Activated CD8-positive, alpha-beta T cell treated with anti-CD3 and anti-CD28 coated beads for 36 hours (primary cell): ENCODE measurements at regions not wholly inside any gene's neighbourhood (a gene's known extent, or its start where the extent isn't known, plus 50 kb on each side); places are given as distances from the start of the nearest gene placed in this dataset.
"Not testable (repeated sequence)": the region's sequence is repeated elsewhere in the genome, so short reads cannot be mapped to it uniquely, and the experiment has no call there.

Experiments used
- ATAC-seq: fragments of 200-7000 bp; cut with Tn5 transposase; one replicate; pipeline ENCODE4 v1.10.0; 2021; ENCODE audit warnings: mild to moderate bottlenecking, moderate library complexity
- CTCF ChIA-PET: fragments of 350-600 bp; sonication (Branson Sonifier 250); formaldehyde crosslinking; loops from one replicate; lab custom pipeline; 2021; ENCODE audit warnings: antibody characterized with exemption; lab: Charles Lee
- POLR2A ChIA-PET: fragments of 350-600 bp; sonication (Branson Sonifier 250); formaldehyde crosslinking; loops from one replicate; lab custom pipeline; 2021; ENCODE audit warnings: antibody characterized with exemption; lab: Charles Lee
- DNase-seq: peaks from one replicate; pipeline ENCODE4 v3.0.0-alpha.2; 2020
- H3K27ac Mint-ChIP-seq: one replicate; pipeline ENCODE4 v1.8.0; 2021; ENCODE audit warnings: mild to moderate bottlenecking, mixed read lengths
- H3K27me3 Mint-ChIP-seq: one replicate; pipeline ENCODE4 v1.8.0; 2021; ENCODE audit warnings: mixed read lengths
- H3K36me3 Mint-ChIP-seq: one replicate; pipeline ENCODE4 v1.8.0; 2021; ENCODE audit warnings: low read depth, mixed read lengths
- H3K4me1 Mint-ChIP-seq: one replicate; pipeline ENCODE4 v1.8.0; 2021; ENCODE audit warnings: low read depth, mixed read lengths
- H3K4me3 Mint-ChIP-seq: one replicate; pipeline ENCODE4 v1.8.0; 2021; ENCODE audit warnings: mild to moderate bottlenecking, moderate library complexity, mixed read lengths
- H3K9me3 Mint-ChIP-seq: one replicate; pipeline ENCODE4 v1.8.0; 2021; ENCODE audit warnings: mixed read lengths
- intact Hi-C: fragments of 100-400 bp; cut with micrococcal nuclease; formaldehyde crosslinking; loops from one replicate; pipeline ENCODE4 v1.10.0; 2022
- TF ChIP-seq, protein P1 (sequence below): fragments of 200-600 bp; IDR thresholded peaks from one replicate; pipeline ENCODE4 v1.8.0; 2022; ENCODE audit warnings: antibody characterized with exemption, mild to moderate bottlenecking

DNA sequence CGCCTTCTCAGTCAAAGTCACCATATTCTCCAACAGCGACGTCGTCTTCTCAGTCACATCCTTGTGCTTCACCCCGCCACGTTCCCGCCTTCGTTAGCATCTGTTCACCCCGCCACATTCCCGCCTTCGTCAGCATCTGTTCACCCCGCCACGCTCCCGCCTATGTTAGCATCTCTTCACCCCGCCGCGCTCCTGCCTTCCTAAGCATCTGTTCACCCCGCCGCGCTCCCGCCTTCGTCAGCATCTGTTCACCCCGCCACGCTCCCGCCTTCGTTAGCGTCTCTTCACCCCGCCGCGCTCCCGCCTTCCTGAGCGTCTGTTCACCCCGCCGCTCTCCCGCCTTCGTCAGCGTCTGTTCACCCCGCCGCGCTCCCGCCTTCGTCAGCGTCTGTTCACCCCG lies 816.4 kb upstream of the TPTE start:
- CTCF ChIA-PET, H3K9me3 Mint-ChIP-seq, POLR2A ChIA-PET, H3K36me3 Mint-ChIP-seq, H3K27me3 Mint-ChIP-seq, H3K4me1 Mint-ChIP-seq, H3K27ac Mint-ChIP-seq, DNase-seq, H3K4me3 Mint-ChIP-seq, ATAC-seq, intact Hi-C loops: not testable (repeated sequence)

DNA sequence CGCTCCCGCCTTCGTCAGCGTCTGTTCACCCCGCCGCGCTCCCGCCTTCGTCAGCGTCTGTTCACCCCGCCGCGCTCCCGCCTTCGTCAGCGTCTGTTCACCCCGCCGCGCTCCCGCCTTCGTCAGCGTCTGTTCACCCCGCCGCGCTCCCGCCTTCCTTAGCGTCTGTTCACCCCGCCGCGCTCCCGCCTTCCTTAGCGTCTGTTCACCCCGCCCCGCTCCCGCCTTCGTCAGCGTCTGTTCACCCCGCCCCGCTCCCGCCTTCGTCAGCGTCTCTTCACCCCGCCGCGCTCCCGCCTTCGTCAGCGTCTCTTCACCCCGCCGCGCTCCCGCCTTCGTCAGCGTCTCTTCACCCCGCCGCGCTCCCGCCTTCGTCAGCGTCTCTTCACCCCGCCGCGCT lies 815.9 kb upstream of the TPTE start:
- DNase-seq, H3K27ac Mint-ChIP-seq, H3K9me3 Mint-ChIP-seq, H3K36me3 Mint-ChIP-seq, intact Hi-C loops, H3K27me3 Mint-ChIP-seq, ATAC-seq, H3K4me3 Mint-ChIP-seq, POLR2A ChIA-PET, H3K4me1 Mint-ChIP-seq, CTCF ChIA-PET: not testable (repeated sequence)

- DNase-seq, H3K4me1 Mint-ChIP-seq, CTCF ChIA-PET, H3K27me3 Mint-ChIP-seq, H3K36me3 Mint-ChIP-seq, H3K27ac Mint-ChIP-seq, ATAC-seq, POLR2A ChIA-PET, H3K4me3 Mint-ChIP-seq, intact Hi-C loops: not testable (repeated sequence)
- H3K9me3 Mint-ChIP-seq, result peaks cover 20% of the 10 kb centered on the region
Measured at GRCh38 chr21:9724542-9724941, 796.8 kb upstream of the TPTE start.

DNA sequence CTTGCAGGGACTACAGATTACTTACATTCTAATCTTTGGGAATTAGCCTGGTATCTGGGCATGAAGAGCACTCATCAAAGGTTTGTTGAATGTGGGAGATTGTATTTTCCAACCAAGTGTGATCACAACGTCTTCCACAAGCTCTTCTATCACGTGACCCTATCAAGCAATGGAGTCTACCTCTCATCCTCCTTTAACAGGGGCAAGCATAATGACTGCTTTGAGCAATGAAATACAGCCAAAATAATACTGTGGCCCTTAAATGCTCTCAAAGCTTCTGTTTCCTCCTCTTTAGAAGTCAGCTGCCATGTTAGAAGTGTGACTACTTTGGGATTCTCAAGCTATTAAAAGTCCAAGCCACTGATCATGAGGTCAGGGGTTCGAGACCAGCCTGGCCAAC lies 794.2 kb upstream of the TPTE start:
- CTCF ChIA-PET, POLR2A ChIA-PET, DNase-seq, H3K4me1 Mint-ChIP-seq, ATAC-seq, H3K27me3 Mint-ChIP-seq, H3K36me3 Mint-ChIP-seq, H3K27ac Mint-ChIP-seq, intact Hi-C loops, H3K4me3 Mint-ChIP-seq: not testable (repeated sequence)
- H3K9me3 Mint-ChIP-seq, result peaks cover 20% of the 10 kb centered on the region

GRCh38 chr21:9728219-9728992 lies 793.0 kb upstream of the TPTE start:
- ATAC-seq, DNase-seq, H3K4me3 Mint-ChIP-seq, CTCF ChIA-PET, H3K27me3 Mint-ChIP-seq, POLR2A ChIA-PET, H3K4me1 Mint-ChIP-seq, H3K27ac Mint-ChIP-seq, intact Hi-C loops, H3K36me3 Mint-ChIP-seq: not testable (repeated sequence)
- peaks cover 20% of the 10 kb centered on the region for H3K9me3 Mint-ChIP-seq

- CTCF ChIA-PET, result no interaction called here
- no peaks in the 10 kb centered on the region for H3K4me1 Mint-ChIP-seq
- intact Hi-C loops, result no loop called here
- no peaks in the 10 kb centered on the region for H3K36me3 Mint-ChIP-seq
- peaks cover 16% of the 10 kb centered on the region for H3K9me3 Mint-ChIP-seq
- no peaks in the 10 kb centered on the region for H3K27me3 Mint-ChIP-seq
- no peak for ATAC-seq
- TF ChIP-seq, protein P1, sequence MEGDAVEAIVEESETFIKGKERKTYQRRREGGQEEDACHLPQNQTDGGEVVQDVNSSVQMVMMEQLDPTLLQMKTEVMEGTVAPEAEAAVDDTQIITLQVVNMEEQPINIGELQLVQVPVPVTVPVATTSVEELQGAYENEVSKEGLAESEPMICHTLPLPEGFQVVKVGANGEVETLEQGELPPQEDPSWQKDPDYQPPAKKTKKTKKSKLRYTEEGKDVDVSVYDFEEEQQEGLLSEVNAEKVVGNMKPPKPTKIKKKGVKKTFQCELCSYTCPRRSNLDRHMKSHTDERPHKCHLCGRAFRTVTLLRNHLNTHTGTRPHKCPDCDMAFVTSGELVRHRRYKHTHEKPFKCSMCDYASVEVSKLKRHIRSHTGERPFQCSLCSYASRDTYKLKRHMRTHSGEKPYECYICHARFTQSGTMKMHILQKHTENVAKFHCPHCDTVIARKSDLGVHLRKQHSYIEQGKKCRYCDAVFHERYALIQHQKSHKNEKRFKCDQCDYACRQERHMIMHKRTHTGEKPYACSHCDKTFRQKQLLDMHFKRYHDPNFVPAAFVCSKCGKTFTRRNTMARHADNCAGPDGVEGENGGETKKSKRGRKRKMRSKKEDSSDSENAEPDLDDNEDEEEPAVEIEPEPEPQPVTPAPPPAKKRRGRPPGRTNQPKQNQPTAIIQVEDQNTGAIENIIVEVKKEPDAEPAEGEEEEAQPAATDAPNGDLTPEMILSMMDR, result no peak
- no peak overlapping the region for H3K4me3 Mint-ChIP-seq
- H3K27ac Mint-ChIP-seq, result no peak overlapping the region
- POLR2A ChIA-PET, result no interaction called here
- DNase-seq, result no peak
Measured at GRCh38 chr21:9730866-9731265, 790.5 kb upstream of the TPTE start.

DNA sequence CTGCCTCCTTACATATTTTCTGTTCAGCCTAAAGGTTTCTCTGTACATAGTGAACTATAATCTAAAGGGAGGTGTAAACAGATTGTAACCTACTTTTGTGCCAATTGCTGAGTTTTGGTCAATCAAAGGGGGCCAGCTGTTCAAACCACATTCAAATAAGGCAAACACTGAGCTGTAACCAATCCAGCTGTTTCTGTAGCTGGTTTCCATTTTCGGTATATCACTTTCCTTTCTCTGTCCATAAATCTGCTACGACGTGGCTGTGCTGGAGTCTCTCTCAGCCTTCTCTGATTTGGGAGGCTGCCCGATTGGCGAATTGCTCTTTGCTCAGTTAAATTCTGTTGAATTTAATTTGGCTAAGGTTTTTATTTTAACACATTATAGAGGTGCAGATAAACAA lies 790.1 kb upstream of the TPTE start:
- CTCF ChIA-PET, ATAC-seq, H3K27ac Mint-ChIP-seq, H3K4me1 Mint-ChIP-seq, H3K4me3 Mint-ChIP-seq, intact Hi-C loops, H3K36me3 Mint-ChIP-seq, H3K27me3 Mint-ChIP-seq, POLR2A ChIA-PET, DNase-seq: not testable (repeated sequence)
- H3K9me3 Mint-ChIP-seq, result peaks cover 15% of the 10 kb centered on the region

- ATAC-seq, POLR2A ChIA-PET, H3K36me3 Mint-ChIP-seq, H3K27me3 Mint-ChIP-seq, CTCF ChIA-PET, H3K4me3 Mint-ChIP-seq, H3K27ac Mint-ChIP-seq, H3K9me3 Mint-ChIP-seq, intact Hi-C loops, DNase-seq, H3K4me1 Mint-ChIP-seq: not testable (repeated sequence)
Measured at GRCh38 chr21:9732605-9733004, 788.8 kb upstream of the TPTE start.

DNA sequence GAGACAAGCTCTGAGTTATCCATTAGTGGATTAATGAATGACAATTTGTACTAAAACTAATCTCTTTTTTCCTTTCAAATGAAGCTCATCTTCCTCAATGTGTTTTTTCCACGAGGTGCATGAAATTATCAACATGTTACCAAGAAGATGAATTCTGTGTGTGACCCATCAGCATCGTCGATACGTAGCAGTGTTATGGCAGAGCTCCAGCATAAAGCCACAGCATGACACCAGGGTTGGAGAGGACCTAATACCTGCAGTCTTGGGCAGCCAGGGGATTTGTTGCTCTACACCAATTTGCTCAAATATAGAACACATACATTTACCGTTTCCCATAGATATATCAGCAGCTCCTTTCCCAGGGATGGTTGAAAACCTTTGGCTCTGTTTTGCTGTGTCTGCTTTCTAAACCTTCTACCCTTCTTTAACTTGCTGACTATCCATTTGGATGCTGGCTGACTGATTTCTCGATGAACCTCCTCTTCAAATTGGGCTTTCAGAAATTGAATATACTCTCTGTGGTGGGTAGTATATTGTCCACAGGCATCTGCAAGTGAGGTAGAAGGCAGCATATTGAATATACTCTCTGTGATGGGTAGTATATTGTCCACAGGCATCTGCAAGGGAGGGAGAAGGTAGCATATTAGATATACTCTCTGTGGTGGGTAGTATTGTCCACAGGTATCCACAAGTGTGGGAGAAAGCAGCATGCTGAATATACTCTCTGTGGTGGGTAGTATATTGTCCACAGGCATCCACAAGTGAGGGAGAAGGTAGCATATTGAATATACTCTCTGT lies 787.4 kb upstream of the TPTE start:
- DNase-seq, H3K4me3 Mint-ChIP-seq, H3K27me3 Mint-ChIP-seq, intact Hi-C loops, H3K4me1 Mint-ChIP-seq, POLR2A ChIA-PET, CTCF ChIA-PET, H3K27ac Mint-ChIP-seq, ATAC-seq, H3K9me3 Mint-ChIP-seq, H3K36me3 Mint-ChIP-seq: not testable (repeated sequence)
